ENCODE measurements at regions not wholly inside any gene's neighbourhood (a gene's known extent, or its start where the extent isn't known, plus 50 kb on each side); places are given as distances from the start of the nearest gene placed in this dataset.

DNA sequence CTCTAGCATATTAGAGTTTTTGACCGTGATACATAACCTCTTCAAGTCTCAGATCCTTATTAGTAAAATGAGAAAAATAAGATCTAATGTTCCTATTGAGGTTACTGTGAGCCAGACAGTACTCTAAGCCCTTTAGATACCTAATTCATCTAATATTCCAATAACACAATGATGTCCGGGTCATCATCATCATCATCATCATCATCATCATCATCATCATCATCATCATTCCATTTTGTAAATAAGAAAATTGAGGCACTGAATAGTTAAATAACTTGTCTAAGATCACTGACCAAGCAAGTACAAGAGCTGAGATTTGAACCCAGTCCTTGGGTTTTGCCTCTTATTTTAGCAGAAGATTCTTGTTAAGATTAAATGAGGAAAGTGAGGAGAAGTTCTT is 643.0 kb downstream of the HDGFL1 start:
- TF ChIP-seq, protein P1, sequence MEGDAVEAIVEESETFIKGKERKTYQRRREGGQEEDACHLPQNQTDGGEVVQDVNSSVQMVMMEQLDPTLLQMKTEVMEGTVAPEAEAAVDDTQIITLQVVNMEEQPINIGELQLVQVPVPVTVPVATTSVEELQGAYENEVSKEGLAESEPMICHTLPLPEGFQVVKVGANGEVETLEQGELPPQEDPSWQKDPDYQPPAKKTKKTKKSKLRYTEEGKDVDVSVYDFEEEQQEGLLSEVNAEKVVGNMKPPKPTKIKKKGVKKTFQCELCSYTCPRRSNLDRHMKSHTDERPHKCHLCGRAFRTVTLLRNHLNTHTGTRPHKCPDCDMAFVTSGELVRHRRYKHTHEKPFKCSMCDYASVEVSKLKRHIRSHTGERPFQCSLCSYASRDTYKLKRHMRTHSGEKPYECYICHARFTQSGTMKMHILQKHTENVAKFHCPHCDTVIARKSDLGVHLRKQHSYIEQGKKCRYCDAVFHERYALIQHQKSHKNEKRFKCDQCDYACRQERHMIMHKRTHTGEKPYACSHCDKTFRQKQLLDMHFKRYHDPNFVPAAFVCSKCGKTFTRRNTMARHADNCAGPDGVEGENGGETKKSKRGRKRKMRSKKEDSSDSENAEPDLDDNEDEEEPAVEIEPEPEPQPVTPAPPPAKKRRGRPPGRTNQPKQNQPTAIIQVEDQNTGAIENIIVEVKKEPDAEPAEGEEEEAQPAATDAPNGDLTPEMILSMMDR (IDR thresholded peaks at IDR 0.05; ENCODE audit: poor library complexity), result no peak
- TF ChIP-seq EZH2 (IDR thresholded peaks at IDR 0.05; ENCODE audit: borderline replicate concordance), result no peak
- no peak for TF ChIP-seq EZH2phosphoT487 (IDR thresholded peaks at IDR 0.05; ENCODE audit: low read depth, severe bottlenecking, unreplicated experiment)
